ENCODE measurements at regions not wholly inside any gene's neighbourhood (a gene's known extent, or its start where the extent isn't known, plus 50 kb on each side); places are given as distances from the start of the nearest gene placed in this dataset.

GRCh38 chr7:106486331-106486730 lies 174.6 kb downstream of the CCDC71L start:
- no peaks in the 10 kb centered on the region for H3K36me3 ChIP-seq
- TF ChIP-seq CTCF (IDR thresholded peaks at IDR 0.05; ENCODE audit: low read depth, low read length), result no peak
- no peaks in the 10 kb centered on the region for H3K4me1 ChIP-seq
- H3K9me3 ChIP-seq, result no peaks in the 10 kb centered on the region
- H3K4me3 ChIP-seq (ENCODE audit: low read depth, low read length), result no peak overlapping the region
- no peaks in the 10 kb centered on the region for H3K27me3 ChIP-seq
- DNase-seq, result no peak

GRCh38 chr7:106485919-106486318 lies 175.0 kb downstream of the CCDC71L start:
- Histone ChIP-seq H3K4me1 (no peaks in the 10 kb centered on the region), H3K9me3 (no peaks in the 10 kb centered on the region), H3K27me3 (no peaks in the 10 kb centered on the region), H3K4me3 (ENCODE audit: low read depth, low read length) (no peak overlapping the region), H3K36me3 (no peaks in the 10 kb centered on the region)
- no peak for DNase-seq
- no peak for TF ChIP-seq CTCF (IDR thresholded peaks at IDR 0.05; ENCODE audit: low read depth, low read length)

- no peak for TF ChIP-seq CTCF (IDR thresholded peaks at IDR 0.05; ENCODE audit: low read depth, low read length)
- Histone ChIP-seq H3K27me3 (no peaks in the 10 kb centered on the region), H3K4me3 (ENCODE audit: low read depth, low read length) (no peak overlapping the region), H3K4me1 (no peaks in the 10 kb centered on the region), H3K36me3 (no peaks in the 10 kb centered on the region), H3K9me3 (no peaks in the 10 kb centered on the region)
- DNase-seq, result no peak
Measured at GRCh38 chr7:106485031-106485551, 175.9 kb downstream of the CCDC71L start.

- no peak for TF ChIP-seq CTCF (IDR thresholded peaks at IDR 0.05; ENCODE audit: low read depth, low read length)
- Histone ChIP-seq H3K36me3 (no peaks in the 10 kb centered on the region), H3K4me1 (no peaks in the 10 kb centered on the region), H3K27me3 (no peaks in the 10 kb centered on the region), H3K9me3 (no peaks in the 10 kb centered on the region), H3K4me3 (ENCODE audit: low read depth, low read length) (no peak overlapping the region)
- DNase-seq, result no peak
Measured at GRCh38 chr7:106484562-106484961, 176.4 kb downstream of the CCDC71L start.

- H3K4me3 ChIP-seq (ENCODE audit: low read depth, low read length), result no peak overlapping the region
- H3K9me3 ChIP-seq, result no peaks in the 10 kb centered on the region
- no peak for DNase-seq
- no peaks in the 10 kb centered on the region for H3K27me3 ChIP-seq
- TF ChIP-seq CTCF (IDR thresholded peaks at IDR 0.05; ENCODE audit: low read depth, low read length), result no peak
- no peaks in the 10 kb centered on the region for H3K4me1 ChIP-seq
- H3K36me3 ChIP-seq, result no peaks in the 10 kb centered on the region
Measured at GRCh38 chr7:106482091-106482490, 178.9 kb downstream of the CCDC71L start.

- Histone ChIP-seq H3K4me1 (no peaks in the 10 kb centered on the region), H3K36me3 (no peaks in the 10 kb centered on the region), H3K27me3 (no peaks in the 10 kb centered on the region), H3K9me3 (no peaks in the 10 kb centered on the region), H3K4me3 (ENCODE audit: low read depth, low read length) (no peak overlapping the region)
- DNase-seq, result no peak
- TF ChIP-seq CTCF (IDR thresholded peaks at IDR 0.05; ENCODE audit: low read depth, low read length), result no peak
Measured at GRCh38 chr7:106480616-106481031, 180.3 kb downstream of the CCDC71L start.
